HCT116 (cell line): ENCODE measurements at regions not wholly inside any gene's neighbourhood (a gene's known extent, or its start where the extent isn't known, plus 50 kb on each side); places are given as distances from the start of the nearest gene placed in this dataset.

Source experiments
- ATAC-seq: fragments of 200-7000 bp; cut with Tn5 transposase; 2 replicates; pipeline ENCODE4 v1.9.1; 2020; ENCODE audit warnings: mild to moderate bottlenecking, moderate library complexity
- BruUV-seq: library from RNA; stranded (reverse); fragments of 400-500 nt; replicated peaks from 2 replicates; lab custom pipeline; 2021; lab: Mats Ljungman, UMichigan
- CTCF ChIA-PET: fragments of 300-600 bp; sonication (Branson Sonifier 250); formaldehyde crosslinking; loops from one replicate; lab custom pipeline; 2021; ENCODE audit warnings: antibody characterized with exemption; lab: Charles Lee
- POLR2A ChIA-PET: fragments of 300-600, 350-600 bp; sonication (Branson Sonifier 250); formaldehyde crosslinking; loops from one replicate; lab custom pipeline; 2021; ENCODE audit warnings: antibody characterized with exemption; lab: Charles Lee
- RAD21 ChIA-PET, 2 experiments: fragments of 300-600 bp; sonication (Branson Sonifier 250); formaldehyde crosslinking; loops; one replicate each; lab custom pipeline; 2023; ENCODE audit warnings: low total read pairs in 2 of 2; ENCODE audit not compliant: uncharacterized antibody in 2 of 2, unreplicated experiment in 2 of 2, low non-redundant PET in 1 of 2; lab: Charles Lee
- DNase-seq: peaks from one replicate; pipeline ENCODE4 v3.0.0-alpha.2; 2010; ENCODE audit warnings: low read depth, low spot score
- H2AFZ ChIP-seq: fragments of 200-600 bp; shearing (Covaris generic), sonication (generic); 2 replicates; pipeline ENCODE4 v1.6.1; 2017; ENCODE audit warnings: low read depth, mixed run types, mixed read lengths, antibody characterized with exemption, low read length; ENCODE audit not compliant: poor library complexity, severe bottlenecking
- H3K27ac ChIP-seq: 2 replicates; pipeline ENCODE4 v1.5.1; 2012; ENCODE audit warnings: low read depth, low read length
- H3K27me3 ChIP-seq: fragments of 200-600 bp; sonication (generic); 2 replicates; pipeline ENCODE4 v1.6.1; 2016; ENCODE audit warnings: mixed run types, low read length, mixed read lengths; ENCODE audit not compliant: insufficient read depth
- H3K36me3 ChIP-seq, 2 experiments: fragments of 200-500 bp in 1 of 2; fragments of 200-600 bp in 1 of 2; sonication (Bioruptor generic) in 1 of 2; sonication (generic) in 1 of 2; 2 replicates each; pipeline versions ENCODE4 v1.5.1 to v1.6.1; 2014 to 2016; ENCODE audit warnings: low read length in 2 of 2, inconsistent platforms in 1 of 2, mixed read lengths in 1 of 2, mixed run types in 1 of 2; ENCODE audit not compliant: insufficient read depth in 2 of 2, control insufficient read depth in 1 of 2
- H3K4me1 ChIP-seq, 2 experiments: fragments of 200-600 bp in 1 of 2; sonication (generic) in 1 of 2; 2 replicates each; pipeline versions ENCODE4 v1.5.1 to v1.6.1; 2012 to 2017; ENCODE audit warnings: low read length in 2 of 2, inconsistent platforms in 1 of 2, mild to moderate bottlenecking in 1 of 2, mixed read lengths in 1 of 2, mixed run types in 1 of 2, moderate library complexity in 1 of 2; ENCODE audit not compliant: insufficient read depth in 2 of 2, control insufficient read depth in 1 of 2
- H3K4me2 ChIP-seq: fragments of 200-600 bp; sonication (generic); 2 replicates; pipeline ENCODE4 v1.6.1; 2017; ENCODE audit warnings: mixed run types, low read length, mixed read lengths
- H3K4me3 ChIP-seq, 2 experiments: fragments of 200-600 bp in 1 of 2; sonication (generic) in 1 of 2; replicated peaks in 1 of 2; 2 replicates each; pipeline ENCODE4 v1.5.1; 2011 to 2016; ENCODE audit warnings: low read length in 2 of 2, control low read depth in 1 of 2, low read depth in 1 of 2, mild to moderate bottlenecking in 1 of 2, mixed read lengths in 1 of 2, mixed run types in 1 of 2
- H3K79me2 ChIP-seq: fragments of 200-600 bp; sonication (generic); 2 replicates; pipeline ENCODE4 v1.6.1; 2017; ENCODE audit warnings: mild to moderate bottlenecking, mixed run types, low read length, moderate library complexity, mixed read lengths; ENCODE audit not compliant: insufficient read depth
- H3K9ac ChIP-seq: fragments of 200-600 bp; sonication (generic); 2 replicates; pipeline ENCODE4 v1.6.1; 2016; ENCODE audit warnings: low read length, mixed read lengths
- H3K9me2 ChIP-seq: fragments of 200-600 bp; sonication (generic), shearing (Covaris generic); 2 replicates; pipeline ENCODE4 v1.6.1; 2017; ENCODE audit warnings: mixed run types, mild to moderate bottlenecking, moderate library complexity; ENCODE audit not compliant: insufficient read depth
- H3K9me3 ChIP-seq, 2 experiments: fragments of 200-500 bp in 1 of 2; fragments of 200-600 bp in 1 of 2; sonication (Bioruptor generic) in 1 of 2; sonication (generic) in 1 of 2; 2 replicates each; pipeline ENCODE4 v1.6.1; 2014 to 2017; ENCODE audit warnings: low read length in 2 of 2, mixed read lengths in 2 of 2, inconsistent platforms in 1 of 2, low read depth in 1 of 2, mild to moderate bottlenecking in 1 of 2, mixed run types in 1 of 2, moderate library complexity in 1 of 2; ENCODE audit not compliant: control insufficient read depth in 1 of 2, insufficient read depth in 1 of 2
- H4K20me1 ChIP-seq: fragments of 200-600 bp; sonication (generic), shearing (Covaris generic); 2 replicates; pipeline ENCODE4 v1.6.1; 2017; ENCODE audit warnings: mixed run types, mild to moderate bottlenecking, moderate library complexity; ENCODE audit not compliant: insufficient read depth
- ATF3 ChIP-seq: IDR thresholded peaks from 2 replicates; pipeline ENCODE4 v1.6.1; 2012
- CBX3 ChIP-seq: IDR thresholded peaks from 2 replicates; pipeline ENCODE4 v1.6.1; 2012; ENCODE audit warnings: low read depth
- CEBPB ChIP-seq: IDR thresholded peaks from 2 replicates; pipeline ENCODE4 v1.6.1; 2012; ENCODE audit warnings: low read depth
- EGR1 ChIP-seq: IDR thresholded peaks from 2 replicates; pipeline ENCODE4 v1.6.1; 2012; ENCODE audit warnings: low read depth
- ELF1 ChIP-seq: IDR thresholded peaks from 2 replicates; pipeline ENCODE4 v1.6.1; 2012; ENCODE audit warnings: low read depth, borderline replicate concordance
- EZH2phosphoT487 ChIP-seq: fragments of 200-600 bp; IDR thresholded peaks from 2 replicates; pipeline ENCODE4 v1.6.1; 2018; ENCODE audit warnings: antibody characterized with exemption, borderline replicate concordance
- FOSL1 ChIP-seq: IDR thresholded peaks from 2 replicates; pipeline ENCODE4 v1.6.1; 2012; ENCODE audit warnings: low read depth
- MAX ChIP-seq: IDR thresholded peaks from 2 replicates; pipeline ENCODE4 v1.6.1; 2012
- POLR2A ChIP-seq: IDR thresholded peaks from 2 replicates; pipeline ENCODE4 v1.7.0; 2011; ENCODE audit warnings: borderline replicate concordance; ENCODE audit not compliant: insufficient read depth, insufficient read length; ENCODE audit errors: extremely low read depth
- RAD21 ChIP-seq: IDR thresholded peaks from 2 replicates; pipeline ENCODE4 v1.6.1; 2012; ENCODE audit warnings: low read depth, mild to moderate bottlenecking
- SIN3A ChIP-seq: IDR thresholded peaks from 2 replicates; pipeline ENCODE4 v1.6.1; 2012; ENCODE audit warnings: low read depth
- SP1 ChIP-seq: IDR thresholded peaks from 2 replicates; pipeline ENCODE4 v1.6.1; 2012; ENCODE audit warnings: low read depth
- SRF ChIP-seq: IDR thresholded peaks from 2 replicates; pipeline ENCODE4 v1.6.1; 2012; ENCODE audit warnings: low read depth
- TCF7L2 ChIP-seq: IDR thresholded peaks from 2 replicates; pipeline ENCODE4 v1.7.0; 2011; ENCODE audit warnings: borderline replicate concordance, inconsistent platforms; ENCODE audit not compliant: insufficient read depth, insufficient read length; ENCODE audit errors: extremely low read depth
- ZBTB33 ChIP-seq: IDR thresholded peaks from 2 replicates; pipeline ENCODE4 v1.6.1; 2011; ENCODE audit warnings: mild to moderate bottlenecking, low read length, moderate library complexity; ENCODE audit not compliant: insufficient replicate concordance; ENCODE audit errors: extremely low read depth
- ZFX ChIP-seq: fragments of 450-650 bp; IDR thresholded peaks from 2 replicates; pipeline ENCODE4 v1.6.1; 2017
- intact Hi-C: fragments of 100-400 bp; cut with micrococcal nuclease; formaldehyde crosslinking; loops from 2 replicates; pipeline ENCODE4 v1.10.0; 2022

DNA sequence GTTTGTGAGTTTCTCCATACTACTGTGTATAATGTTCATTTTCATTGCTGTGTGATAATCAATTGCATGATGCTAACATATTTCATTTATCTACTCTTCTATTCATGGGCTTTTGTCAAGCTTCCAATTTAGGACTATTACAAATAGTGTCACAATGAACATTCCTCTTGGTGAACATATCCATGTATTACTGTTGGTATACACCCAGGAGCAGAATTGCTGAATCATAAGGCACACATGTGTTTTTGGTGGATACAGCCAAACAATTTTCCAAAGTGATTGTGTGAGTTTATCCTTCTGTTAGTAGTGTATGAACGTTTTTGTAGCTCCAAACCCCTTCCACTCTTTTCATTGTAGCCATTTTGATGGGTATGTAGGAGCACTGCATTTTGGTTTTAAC lies 101.6 kb upstream of the COPS8 start:
- no peaks in the 10 kb centered on the region for H3K4me1 ChIP-seq
- H3K36me3 ChIP-seq = no peaks in the 10 kb centered on the region
- no peak overlapping the region for H3K9ac ChIP-seq
- DNase-seq (no peak), ATAC-seq (no peak)
- no peaks in the 10 kb centered on the region for H3K9me2 ChIP-seq
- H3K4me3 ChIP-seq = no peak overlapping the region
- CTCF ChIA-PET = no interaction called here
- no peak for TF ChIP-seq ZBTB33
- TF ChIP-seq ZFX = no peak
- TF ChIP-seq TCF7L2 = no peak
- TF ChIP-seq EZH2phosphoT487 = no peak
- no peak for TF ChIP-seq CBX3
- TF ChIP-seq EGR1 = no peak
- no peak for TF ChIP-seq FOSL1
- TF ChIP-seq ELF1 = no peak
- TF ChIP-seq SP1 = no peak
- no peak for TF ChIP-seq MAX
- no peak for TF ChIP-seq SRF
- no peak for TF ChIP-seq POLR2A
- TF ChIP-seq ATF3 = no peak
- no peak for TF ChIP-seq RAD21
- TF ChIP-seq CEBPB = no peak
- no peak for TF ChIP-seq SIN3A
- no TSS peak for BruUV-seq
- no peaks in the 10 kb centered on the region for H3K79me2 ChIP-seq
- no peaks in the 10 kb centered on the region for H4K20me1 ChIP-seq
- RAD21 ChIA-PET = no interaction called here
- H3K27ac ChIP-seq = no peak overlapping the region
- no peak overlapping the region for H3K4me2 ChIP-seq
- H2AFZ ChIP-seq = no peak overlapping the region
- intact Hi-C loops = no loop called here
- POLR2A ChIA-PET = no interaction called here
- H3K9me3 ChIP-seq = no peaks in the 10 kb centered on the region; a peak in 1 of 4 replicates
- H3K27me3 ChIP-seq = peaks cover 74% of the 10 kb centered on the region
